GM21576 (cell line): ENCODE measurements at regions not wholly inside any gene's neighbourhood (a gene's known extent, or its start where the extent isn't known, plus 50 kb on each side); places are given as distances from the start of the nearest gene placed in this dataset.
"Not testable (repeated sequence)": the region's sequence is repeated elsewhere in the genome, so short reads cannot be mapped to it uniquely, and the experiment has no call there.

Experiments
- ATAC-seq: cut with Tn5 transposase; IDR thresholded peaks from one replicate; pipeline ENCODE4 v1.9.1; 2021; ENCODE audit warnings: mild to moderate bottlenecking, moderate library complexity; ENCODE audit not compliant: unreplicated experiment

- no peak for ATAC-seq
Observed at GRCh38 chr5:42235241-42235640, 188.0 kb upstream of the GHR start.

GRCh38 chr5:42235837-42236236, 187.4 kb upstream of the GHR start:
- no peak for ATAC-seq

GRCh38 chr5:42241636-42242035, 181.6 kb upstream of the GHR start:
- ATAC-seq: no peak

GRCh38 chr5:42242210-42242609, 181.0 kb upstream of the GHR start:
- ATAC-seq: no peak

GRCh38 chr5:42242881-42243485, 180.3 kb upstream of the GHR start:
- no peak for ATAC-seq

GRCh38 chr5:42252306-42252705, 170.9 kb upstream of the GHR start:
- ATAC-seq: no peak

- ATAC-seq: not testable (repeated sequence)
Observed at GRCh38 chr5:42259914-42260313, 163.3 kb upstream of the GHR start.

GRCh38 chr5:42267091-42267490, 156.1 kb upstream of the GHR start:
- no peak for ATAC-seq

- ATAC-seq: not testable (repeated sequence)
Observed at GRCh38 chr5:42268170-42268569, 155.1 kb upstream of the GHR start.

GRCh38 chr5:42268630-42269029, 154.6 kb upstream of the GHR start:
- no peak for ATAC-seq

- no peak for ATAC-seq
Observed at GRCh38 chr5:42270771-42271170, 152.5 kb upstream of the GHR start.

GRCh38 chr5:42274913-42275312, 148.3 kb upstream of the GHR start:
- ATAC-seq: no peak

- no peak for ATAC-seq
Observed at GRCh38 chr5:42277293-42277692, 145.9 kb upstream of the GHR start.

GRCh38 chr5:42284584-42284983, 138.7 kb upstream of the GHR start:
- no peak for ATAC-seq

- ATAC-seq: no peak
Observed at GRCh38 chr5:42285230-42285629, 138.0 kb upstream of the GHR start.

- no peak for ATAC-seq
Observed at GRCh38 chr5:42300496-42300895, 122.7 kb upstream of the GHR start.

- no peak for ATAC-seq
Observed at GRCh38 chr5:42301349-42301748, 121.9 kb upstream of the GHR start.

GRCh38 chr5:42302186-42302585, 121.1 kb upstream of the GHR start:
- ATAC-seq: no peak

- no peak for ATAC-seq
Observed at GRCh38 chr5:42306287-42306686, 117.0 kb upstream of the GHR start.

- no peak for ATAC-seq
Observed at GRCh38 chr5:42309865-42310264, 113.4 kb upstream of the GHR start.

- no peak for ATAC-seq
Observed at GRCh38 chr5:42315214-42315613, 108.0 kb upstream of the GHR start.

GRCh38 chr5:42317575-42317974, 105.7 kb upstream of the GHR start:
- no peak for ATAC-seq

- ATAC-seq: not testable (repeated sequence)
Observed at GRCh38 chr5:42319546-42319945, 103.7 kb upstream of the GHR start.
